NCI-H2196 treated with DMSO at 0.1 percent for 48 hours (cell line): ENCODE measurements at regions not wholly inside any gene's neighbourhood (a gene's known extent, or its start where the extent isn't known, plus 50 kb on each side); places are given as distances from the start of the nearest gene placed in this dataset.

Experiments
- DNase-seq: peaks from one replicate; lab custom pipeline; 2025; ENCODE audit not compliant: unreplicated experiment; lab: John Stamatoyannopoulos, UW

- DNase-seq, result no peak
Observed at GRCh38 chr17:77901481-77901880, 57.0 kb upstream of the TNRC6C start.

DNA sequence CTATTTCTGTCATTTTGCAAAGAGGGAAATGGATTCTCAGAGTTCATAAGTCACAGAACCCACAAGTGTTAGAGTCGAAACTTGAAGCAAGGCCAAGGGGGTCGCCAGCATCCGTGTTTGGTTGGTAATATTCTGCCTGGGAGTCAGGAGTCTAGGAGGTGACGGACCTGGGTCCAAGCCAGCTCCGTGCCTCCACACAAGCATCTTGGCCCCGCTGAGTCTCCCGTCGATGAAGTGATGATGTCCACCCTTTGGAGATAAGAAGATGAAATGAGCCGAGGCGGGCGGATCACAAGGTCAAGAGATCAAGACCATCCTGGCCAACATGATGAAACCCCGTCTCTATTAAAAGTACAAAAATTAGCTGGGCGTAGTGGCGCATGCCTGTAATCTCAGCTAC lies 53.2 kb upstream of the TNRC6C start:
- no peak for DNase-seq

GRCh38 chr17:77905766-77906165 lies 52.7 kb upstream of the TNRC6C start:
- DNase-seq, result no peak

DNA sequence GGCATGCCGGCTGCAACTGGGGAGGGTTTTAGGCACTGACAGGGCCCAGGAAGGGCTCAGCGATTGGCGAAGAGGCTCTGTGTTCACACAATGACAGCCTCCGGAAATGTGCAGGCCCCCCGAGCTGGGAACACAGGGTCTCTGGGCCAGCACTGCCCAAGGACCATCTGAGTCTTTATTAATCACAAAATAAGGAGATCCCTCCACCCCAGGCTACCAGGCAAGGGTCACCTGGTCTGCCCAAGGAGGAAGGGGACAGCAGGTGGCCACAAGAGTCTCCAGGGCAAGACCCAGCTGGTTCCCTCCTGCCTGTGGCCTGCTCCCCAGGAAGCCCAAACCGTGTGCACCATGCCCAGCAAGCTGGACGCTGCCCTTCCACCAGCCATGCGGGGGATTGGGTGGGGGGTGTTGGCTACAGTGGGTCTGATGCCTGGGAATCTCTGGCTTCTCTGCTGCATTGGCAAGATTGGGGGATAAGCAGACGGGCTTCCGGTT lies 52.1 kb upstream of the TNRC6C start:
- DNase-seq, result no peak

DNA sequence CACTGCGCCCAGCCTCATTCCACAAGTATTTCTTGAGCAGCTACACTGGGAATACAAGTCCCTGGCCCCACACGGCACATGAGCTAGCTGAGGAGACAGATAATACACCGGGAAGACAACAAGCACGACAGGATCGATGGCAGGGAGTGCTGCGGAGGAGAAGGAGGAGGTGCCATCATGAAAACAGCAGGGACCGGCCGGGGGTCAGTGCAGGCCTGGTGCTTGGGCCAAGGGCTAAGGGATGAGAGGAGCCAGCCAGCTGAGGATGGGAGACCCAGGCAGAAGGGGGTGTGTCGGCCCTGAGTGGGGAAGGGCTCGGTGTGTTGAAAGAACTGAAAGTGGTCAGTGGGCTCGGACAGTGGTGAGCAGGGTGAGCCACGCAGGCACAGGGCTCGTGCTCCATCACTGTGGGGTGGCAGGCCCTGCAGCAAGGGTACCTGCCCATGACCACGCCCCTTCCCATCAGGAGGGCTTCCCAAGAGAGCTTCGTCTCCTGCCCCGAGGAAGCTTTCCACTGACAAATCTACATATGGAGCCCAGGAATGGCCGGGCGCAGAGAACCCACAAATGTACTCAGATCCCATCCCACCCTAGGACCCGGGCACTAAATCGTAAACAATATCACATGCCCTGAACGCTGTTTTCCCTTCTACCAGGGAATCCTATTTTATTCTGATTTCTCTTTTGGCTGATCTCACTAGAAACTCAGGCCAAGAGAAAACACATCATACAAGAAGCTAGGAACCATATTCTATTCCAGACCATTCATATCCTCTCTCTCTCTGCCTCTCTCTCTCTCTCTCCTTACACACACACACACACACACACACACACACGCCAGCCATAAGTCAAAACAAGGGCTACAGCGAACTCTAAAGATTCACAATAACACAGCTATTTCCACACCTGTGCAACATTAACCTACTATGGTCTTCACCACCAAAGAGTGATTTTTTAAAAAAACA lies 50.7 kb upstream of the TNRC6C start:
- DNase-seq, result no peak

DNA sequence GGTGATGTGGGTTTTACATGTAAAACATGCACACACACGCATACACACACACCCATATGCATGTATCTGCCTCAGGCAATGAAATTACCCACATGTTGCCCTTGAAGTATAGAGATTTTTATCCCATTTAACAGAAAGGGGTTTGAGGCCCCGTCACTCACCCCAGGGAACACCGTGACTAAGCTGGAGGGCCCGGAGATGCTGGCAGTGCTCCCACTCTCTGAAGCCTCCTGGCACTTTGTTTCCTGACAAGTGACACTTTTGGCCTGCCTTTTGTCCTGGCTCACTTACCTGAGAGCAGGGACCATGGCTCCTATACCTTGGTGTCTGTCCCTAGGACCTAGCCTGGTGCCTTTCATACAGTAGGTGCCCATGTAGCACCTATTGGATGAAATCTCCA lies 50.0 kb upstream of the TNRC6C start:
- no peak for DNase-seq
